ENCODE measurements at regions not wholly inside any gene's neighbourhood (a gene's known extent, or its start where the extent isn't known, plus 50 kb on each side); places are given as distances from the start of the nearest gene placed in this dataset.

- WGBS, 5 donors: 36 to 72% (median 68%) methylated on average over 4 of the region's 4 CpGs
- Histone ChIP-seq H3K27ac (no peak overlapping the region), H3K4me1 (no peaks in the 10 kb centered on the region), H3K36me3 (no peaks in the 10 kb centered on the region), H3K9me3 (peaks cover 0 to 16% (median 7%) of the 10 kb centered on the region in 4 donors), H3K27me3 (no peaks in the 10 kb centered on the region), H3K4me3 (no peak overlapping the region)
- no peak for DNase-seq
- intact Hi-C loops (cut with DNase I; ENCODE audit: low total_unique reads): no loop called here
- TF ChIP-seq POLR2A (IDR thresholded peaks at IDR 0.05): no peak
- no peak for TF ChIP-seq EP300 (IDR thresholded peaks at IDR 0.05)
- no peak for TF ChIP-seq POLR2AphosphoS5 (IDR thresholded peaks at IDR 0.05)
- no peak for TF ChIP-seq CTCF (IDR thresholded peaks at IDR 0.05)
Observed at GRCh38 chr5:3862906-3863305, 267.3 kb downstream of the IRX1 start.

GRCh38 chr5:3875144-3875543, 279.5 kb downstream of the IRX1 start:
- Histone ChIP-seq H3K9me3 (peaks cover 0 to 22% (median 16%) of the 10 kb centered on the region in 4 donors), H3K4me3 (no peak overlapping the region), H3K36me3 (no peaks in the 10 kb centered on the region), H3K4me1 (no peaks in the 10 kb centered on the region), H3K27ac (no peak overlapping the region), H3K27me3 (no peaks in the 10 kb centered on the region)
- no peak for DNase-seq
- TF ChIP-seq EP300 (IDR thresholded peaks at IDR 0.05) (no peak), POLR2AphosphoS5 (IDR thresholded peaks at IDR 0.05) (no peak), POLR2A (IDR thresholded peaks at IDR 0.05) (no peak), CTCF (IDR thresholded peaks at IDR 0.05) (no peak)
- intact Hi-C loops (cut with DNase I; ENCODE audit: low total_unique reads): no loop called here
- 77 to 89% (median 85%) methylated on average over 10 of the region's 10 CpGs for WGBS, 5 donors

- no peak overlapping the region for H3K27ac ChIP-seq
- TF ChIP-seq POLR2AphosphoS5 (IDR thresholded peaks at IDR 0.05) (no peak), POLR2A (IDR thresholded peaks at IDR 0.05) (no peak), EP300 (IDR thresholded peaks at IDR 0.05) (no peak), CTCF (IDR thresholded peaks at IDR 0.05) (no peak)
- no peaks in the 10 kb centered on the region for H3K27me3 ChIP-seq
- H3K9me3 ChIP-seq: peaks cover 0 to 17% (median 11%) of the 10 kb centered on the region in 4 donors
- DNase-seq: no peak
- H3K4me1 ChIP-seq: no peaks in the 10 kb centered on the region
- no peak overlapping the region for H3K4me3 ChIP-seq
- WGBS, 5 donors: 50 to 70% (median 65%) methylated on average over 4 of the region's 4 CpGs
- no peaks in the 10 kb centered on the region for H3K36me3 ChIP-seq
- intact Hi-C loops (cut with DNase I; ENCODE audit: low total_unique reads): no loop called here
Observed at GRCh38 chr5:3878267-3878666, 282.6 kb downstream of the IRX1 start.

- no peak for TF ChIP-seq EP300 (IDR thresholded peaks at IDR 0.05)
- no peak for TF ChIP-seq POLR2AphosphoS5 (IDR thresholded peaks at IDR 0.05)
- no peak for TF ChIP-seq CTCF (IDR thresholded peaks at IDR 0.05)
- no peak for TF ChIP-seq POLR2A (IDR thresholded peaks at IDR 0.05)
- H3K27me3 ChIP-seq: no peaks in the 10 kb centered on the region
Observed at GRCh38 chr5:3883040-3883439, 287.4 kb downstream of the IRX1 start.

More at GRCh38 chr5:3883040-3883439, 287.4 kb downstream of the IRX1 start:
- peaks cover 0 to 16% (median 4%) of the 10 kb centered on the region in 4 donors for H3K9me3 ChIP-seq
- 73 to 87% (median 81%) methylated on average over 6 to 11 of the region's 11 CpGs for WGBS, 5 donors
- H3K4me3 ChIP-seq: no peak overlapping the region
- DNase-seq: no peak
- intact Hi-C loops (cut with DNase I; ENCODE audit: low total_unique reads): no loop called here
- H3K4me1 ChIP-seq: no peaks in the 10 kb centered on the region
- no peaks in the 10 kb centered on the region for H3K36me3 ChIP-seq
- no peak overlapping the region for H3K27ac ChIP-seq
